Islet precursor cell (in vitro differentiated cells): ENCODE measurements at regions not wholly inside any gene's neighbourhood (a gene's known extent, or its start where the extent isn't known, plus 50 kb on each side); places are given as distances from the start of the nearest gene placed in this dataset.

Source experiments
- DNase-seq: peaks from one replicate; pipeline ENCODE4 v3.0.0-alpha.2; 2018

DNA sequence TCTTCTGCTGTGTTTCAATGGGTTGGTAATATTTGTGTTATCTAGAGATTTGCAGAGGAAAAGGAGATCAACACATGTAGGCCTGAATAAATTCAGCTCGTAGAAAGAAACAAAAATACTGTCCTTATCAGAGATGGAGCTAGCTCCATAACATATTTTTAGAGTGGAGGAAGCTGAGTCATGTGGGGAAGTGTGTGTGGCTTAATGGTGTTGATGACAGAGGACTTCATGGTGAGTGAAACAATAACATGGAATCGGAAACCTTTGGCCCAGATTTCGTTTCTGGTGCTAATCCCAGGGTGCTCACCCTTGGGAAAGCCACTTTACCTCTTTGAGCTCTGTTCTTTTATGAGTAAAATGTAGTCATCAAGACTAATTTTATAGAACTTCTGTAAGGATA lies 825.0 kb downstream of the TLR4 start:
- DNase-seq, result no peak

- no peak for DNase-seq
These were observed 825.5 kb downstream of the TLR4 start for GRCh38 chr9:118529624-118530214.

DNA sequence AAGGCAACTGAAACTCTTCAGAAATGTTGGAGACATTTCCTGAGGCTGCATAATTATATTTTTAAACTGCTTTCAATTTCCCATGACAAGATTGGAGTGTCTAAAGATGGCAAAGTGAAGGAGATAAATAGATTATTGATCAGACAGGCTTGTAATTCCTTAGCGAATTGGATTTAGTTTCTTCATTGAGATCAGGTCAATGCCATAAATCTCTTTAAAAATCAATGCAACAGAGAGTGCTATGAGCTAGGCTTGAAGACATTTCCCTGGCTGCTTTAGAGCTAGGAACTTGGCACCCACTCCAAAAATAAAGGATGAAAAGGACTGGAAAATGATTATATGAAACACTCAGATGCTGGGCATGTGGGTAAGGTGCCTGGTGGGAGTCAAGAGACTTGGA lies 828.4 kb downstream of the TLR4 start:
- no peak for DNase-seq

- no peak for DNase-seq
These were observed 828.9 kb downstream of the TLR4 start for GRCh38 chr9:118533101-118533500.

- DNase-seq, result no peak
These were observed 829.6 kb downstream of the TLR4 start for GRCh38 chr9:118533850-118534249.

GRCh38 chr9:118536153-118536552 lies 832.0 kb downstream of the TLR4 start:
- no peak for DNase-seq

DNA sequence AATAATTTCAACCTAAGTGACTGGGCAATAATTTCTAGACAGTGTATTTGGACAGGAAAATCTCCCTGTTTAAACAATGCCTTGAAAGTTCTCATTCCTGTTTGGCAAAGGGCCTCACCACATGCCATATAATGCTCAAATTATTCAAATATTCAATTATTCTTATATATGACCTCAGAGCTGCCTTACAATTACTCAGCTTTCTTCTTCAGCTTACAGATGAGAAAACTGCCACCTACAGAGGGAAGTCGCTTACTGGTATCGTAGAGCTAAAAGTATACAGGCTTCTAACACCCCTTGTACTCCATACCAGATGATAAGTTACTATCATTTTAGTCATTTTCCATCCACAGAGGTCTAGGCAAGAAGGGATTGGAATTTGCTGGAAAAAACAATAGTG lies 830.3 kb downstream of the BRINP1 start:
- DNase-seq, result no peak

GRCh38 chr9:118553465-118553864 lies 815.8 kb downstream of the BRINP1 start:
- no peak for DNase-seq

DNA sequence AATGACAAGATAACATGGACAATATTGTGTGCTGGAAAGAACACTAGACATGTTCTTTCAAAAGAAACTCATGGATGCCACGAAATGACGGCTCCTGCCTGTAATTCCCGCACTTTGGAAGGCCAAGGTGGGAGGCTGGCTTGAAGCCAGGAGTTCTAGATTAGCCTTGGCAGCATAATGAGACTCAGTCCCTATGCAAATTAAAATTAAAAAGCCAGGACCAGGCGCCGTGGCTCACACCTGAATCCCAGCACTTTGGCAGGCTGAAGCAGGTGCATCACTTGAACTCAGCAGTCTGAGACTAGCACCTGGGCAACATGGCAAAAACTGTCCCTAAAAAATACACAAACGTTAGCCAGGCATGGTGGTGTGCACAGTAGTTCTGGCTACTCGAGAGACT lies 814.2 kb downstream of the BRINP1 start:
- DNase-seq, result no peak

DNA sequence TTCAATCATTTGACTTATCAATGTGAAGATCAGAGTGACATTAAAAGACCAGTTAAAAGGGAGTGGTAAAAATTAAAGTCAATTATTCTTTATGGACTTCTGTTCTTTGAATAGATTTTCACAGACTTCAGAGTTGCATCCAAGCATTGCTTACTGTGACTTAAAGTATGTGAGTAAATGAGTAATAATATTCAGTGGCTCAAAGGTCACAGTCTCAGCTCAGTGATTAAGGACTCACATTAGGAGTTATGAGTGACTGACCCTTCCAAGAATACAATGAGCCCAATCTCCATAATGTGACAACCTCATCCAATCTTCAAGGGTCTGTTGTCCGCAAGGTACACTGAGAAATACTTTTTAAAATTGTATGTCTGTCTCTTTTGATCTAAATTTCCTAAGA lies 811.2 kb downstream of the BRINP1 start:
- no peak for DNase-seq

GRCh38 chr9:118558891-118559290 lies 810.3 kb downstream of the BRINP1 start:
- DNase-seq, result no peak

GRCh38 chr9:118561051-118561450 lies 808.2 kb downstream of the BRINP1 start:
- no peak for DNase-seq

- no peak for DNase-seq
These were observed 805.6 kb downstream of the BRINP1 start for GRCh38 chr9:118563677-118564076.

DNA sequence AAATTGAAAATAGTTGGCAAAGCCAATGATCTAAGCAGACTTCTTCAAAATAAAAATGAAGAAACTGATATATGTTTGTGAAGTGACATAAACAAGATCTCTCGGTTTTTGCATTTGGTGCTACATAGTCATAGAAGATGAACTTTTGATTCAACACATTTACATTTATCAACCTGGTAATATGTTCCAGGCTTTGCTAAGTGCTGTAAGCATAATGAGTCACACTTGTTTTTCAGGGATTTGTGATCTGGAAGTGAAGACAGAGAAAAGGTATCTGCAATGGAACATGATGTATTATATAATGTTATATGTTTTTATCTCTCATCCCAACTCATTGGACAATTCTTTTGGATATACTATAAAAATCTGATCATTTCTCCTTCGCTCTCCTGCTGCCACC lies 801.4 kb downstream of the BRINP1 start:
- no peak for DNase-seq

GRCh38 chr9:118568704-118569103 lies 800.5 kb downstream of the BRINP1 start:
- peak; percentile 62 for DNase-seq

- DNase-seq, result no peak
These were observed 800.1 kb downstream of the BRINP1 start for GRCh38 chr9:118569148-118569547.

DNA sequence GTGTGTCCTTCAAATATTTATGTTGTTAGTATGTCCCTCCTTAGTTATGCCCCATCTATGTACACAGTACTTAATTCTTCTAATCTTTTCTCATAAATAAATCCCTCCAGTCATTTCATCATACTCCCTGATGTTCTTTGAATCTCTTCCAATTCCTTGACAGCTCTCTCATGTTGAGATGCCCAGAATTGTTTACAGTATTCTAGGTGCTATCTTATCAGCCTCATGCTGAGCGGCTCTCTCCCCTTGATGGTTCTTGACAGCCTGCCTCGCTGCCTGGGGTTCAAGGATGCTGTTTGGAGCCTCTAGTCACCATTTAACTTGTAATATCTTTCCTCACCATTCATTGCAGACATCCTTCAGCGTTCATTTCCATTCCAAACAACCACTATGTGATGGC lies 799.2 kb downstream of the BRINP1 start:
- DNase-seq, result no peak

DNA sequence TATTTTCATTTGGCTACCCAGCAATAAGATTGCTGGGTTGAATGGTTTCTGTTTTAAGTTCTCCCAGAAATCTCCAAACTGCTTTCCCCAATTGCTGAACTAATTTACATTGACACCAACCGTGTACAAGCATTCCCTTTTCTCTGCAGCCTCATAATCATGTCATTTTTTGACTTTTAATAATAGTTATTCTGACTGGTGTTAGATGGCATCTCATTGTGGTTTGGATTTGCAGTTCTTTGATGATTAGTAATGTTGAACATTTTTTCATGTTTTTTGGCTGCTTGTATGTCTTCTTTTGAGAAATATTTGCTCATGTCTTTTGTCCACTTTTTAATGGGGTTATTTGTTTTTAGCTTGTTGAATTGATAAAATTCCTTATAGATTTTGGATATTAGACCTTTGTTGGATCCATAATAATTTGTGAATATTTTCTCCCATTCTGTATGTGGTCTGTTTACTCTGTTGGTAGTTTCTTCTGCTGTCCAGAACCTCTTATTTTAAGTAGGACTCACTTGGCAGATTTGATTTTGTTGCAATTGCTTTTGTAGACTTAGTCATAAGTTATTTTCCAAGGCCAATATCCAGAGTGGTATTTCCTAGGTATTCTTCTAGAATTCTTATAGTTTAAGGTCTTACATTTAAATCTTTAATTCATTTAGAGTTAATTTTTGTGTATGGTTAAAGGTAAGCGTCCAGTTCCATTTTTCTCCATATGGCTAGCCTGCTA lies 793.7 kb downstream of the BRINP1 start:
- no peak for DNase-seq

DNA sequence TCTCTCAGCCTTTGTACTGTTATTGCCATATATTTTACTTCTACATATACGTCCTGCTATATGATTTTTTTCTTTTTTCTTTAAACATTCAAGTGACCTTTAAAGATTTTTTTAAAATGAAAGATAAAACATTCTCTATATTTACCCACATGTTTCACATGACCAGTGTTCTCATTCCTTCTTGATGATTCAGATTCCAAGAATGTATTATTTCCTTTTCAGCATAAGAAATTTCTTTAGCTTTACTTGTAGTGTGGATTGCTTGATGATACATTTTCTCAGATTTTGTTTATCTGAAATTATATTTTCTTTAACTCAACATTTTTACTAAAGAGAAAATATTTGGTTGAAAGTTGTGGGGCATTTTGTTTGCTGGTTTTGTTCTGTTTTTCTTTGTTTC lies 792.1 kb downstream of the BRINP1 start:
- DNase-seq, result no peak

DNA sequence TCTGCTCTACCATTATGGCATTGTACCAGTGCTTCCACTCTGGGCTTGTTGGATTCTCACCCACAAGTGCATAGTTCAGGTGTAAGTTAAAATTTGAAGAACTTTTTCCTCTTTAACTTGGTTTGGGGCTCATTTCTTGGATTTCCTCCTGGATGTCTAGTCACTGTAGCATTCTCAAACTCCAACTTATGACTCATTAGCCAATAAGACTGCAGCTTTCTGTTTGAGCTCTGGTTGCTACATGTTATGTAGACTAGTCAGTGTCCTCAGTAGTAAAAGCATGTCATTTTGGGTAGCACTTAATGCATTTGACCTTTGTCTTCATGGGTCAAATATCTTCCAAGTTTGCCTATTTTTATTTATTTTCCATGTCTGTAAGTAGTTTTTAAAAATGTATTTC lies 790.8 kb downstream of the BRINP1 start:
- DNase-seq, result no peak

- no peak for DNase-seq
These were observed 785.8 kb downstream of the BRINP1 start for GRCh38 chr9:118583414-118583813.

GRCh38 chr9:118586978-118587377 lies 782.3 kb downstream of the BRINP1 start:
- no peak for DNase-seq

DNA sequence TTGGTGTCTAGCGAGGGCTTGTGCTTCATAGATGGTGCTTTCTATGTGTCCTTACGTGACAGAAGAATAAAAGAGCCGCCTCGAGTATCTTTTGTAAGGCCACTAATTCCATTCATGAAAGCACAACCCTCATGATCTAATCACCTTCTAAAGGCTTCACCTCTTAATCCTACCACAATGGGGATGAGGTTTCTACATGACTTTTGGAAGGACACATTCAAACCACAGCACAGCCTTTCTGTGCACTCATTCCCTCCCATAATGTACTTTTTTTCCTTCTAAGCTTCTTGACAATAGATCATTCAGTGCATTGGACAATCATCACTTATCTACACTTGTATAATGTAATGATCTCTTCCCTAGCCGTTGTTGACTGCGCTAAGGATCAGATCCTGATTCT lies 774.8 kb downstream of the BRINP1 start:
- DNase-seq, result no peak

- DNase-seq, result peak; percentile 81
These were observed 773.4 kb downstream of the BRINP1 start for GRCh38 chr9:118595719-118596305.
